ENCODE measurements at regions not wholly inside any gene's neighbourhood (a gene's known extent, or its start where the extent isn't known, plus 50 kb on each side); places are given as distances from the start of the nearest gene placed in this dataset.
A peak's percentile ranks its signal among the peaks of the same experiment; 100 is the strongest.

- no peak overlapping the region for H3K4me3 ChIP-seq (ENCODE audit: low read depth, low read length)
- no peaks in the 10 kb centered on the region for H3K9me3 ChIP-seq (ENCODE audit: control insufficient read depth, insufficient read depth, low read depth, low read length)
- peak; percentile 45; the same call in 1 of the 2 replicates for TF ChIP-seq GLIS1 (tag by site-specific recombination; IDR thresholded peaks at IDR 0.05)
- no peak for TF ChIP-seq ZNF24 (tag by site-specific recombination; IDR thresholded peaks at IDR 0.05)
- TF ChIP-seq ZNF2 (tag by site-specific recombination; IDR thresholded peaks at IDR 0.05): no peak
- no peak for TF ChIP-seq ZNF658 (tag by site-specific recombination; IDR thresholded peaks at IDR 0.05)
- no peak for TF ChIP-seq ZNF830 (tag by site-specific recombination; IDR thresholded peaks at IDR 0.05; ENCODE audit: low read depth)
- ChIA-PET CTCF (interaction anchor here (0.6 to 1.0 kb wide), 2 partner anchors 10 to 364 kb away, joined by 3 read pairs; no protein-coding TSS in a partner anchor), POLR2A (no interaction called here)
- H3K27ac ChIP-seq (ENCODE audit: extremely low read depth, low read depth, low read length): no peak overlapping the region
- no peaks in the 10 kb centered on the region for H3K4me1 ChIP-seq (ENCODE audit: control insufficient read depth, insufficient read depth, low read length)
- no peaks in the 10 kb centered on the region for H3K36me3 ChIP-seq (ENCODE audit: control insufficient read depth in 2 of 2, insufficient read depth in 1 of 2, low read length in 2 of 2)
Observed at GRCh38 chr9:12612211-12612770, 80.9 kb upstream of the TYRP1 start.

- ChIA-PET POLR2A (no interaction called here), CTCF (interaction anchor here (0.6 to 0.9 kb wide), 2 partner anchors 58 to 364 kb away, joined by 3 read pairs; no protein-coding TSS in a partner anchor)
- Histone ChIP-seq H3K36me3 (ENCODE audit: control insufficient read depth in 2 of 2, insufficient read depth in 1 of 2, low read length in 2 of 2) (no peaks in the 10 kb centered on the region), H3K4me3 (ENCODE audit: low read depth, low read length) (no peak overlapping the region), H3K4me1 (ENCODE audit: control insufficient read depth, insufficient read depth, low read length) (no peaks in the 10 kb centered on the region), H3K27ac (ENCODE audit: extremely low read depth, low read depth, low read length) (no peak overlapping the region), H3K9me3 (ENCODE audit: control insufficient read depth, insufficient read depth, low read depth, low read length) (no peaks in the 10 kb centered on the region)
- TF ChIP-seq HOXC10 (CRISPR knock-in tag; IDR thresholded peaks at IDR 0.05): no peak
- no peak for TF ChIP-seq ZNF157 (tag by site-specific recombination; IDR thresholded peaks at IDR 0.05)
- no peak for TF ChIP-seq OSR2 (tag by site-specific recombination; IDR thresholded peaks at IDR 0.05)
- TF ChIP-seq ZFP41 (tag by site-specific recombination; IDR thresholded peaks at IDR 0.05; ENCODE audit: borderline replicate concordance): no peak
- no peak for TF ChIP-seq ZNF362 (tag by site-specific recombination; IDR thresholded peaks at IDR 0.05)
- TF ChIP-seq ZNF324 (tag by site-specific recombination; IDR thresholded peaks at IDR 0.05): no peak
- TF ChIP-seq YY1 (tag by site-specific recombination; IDR thresholded peaks at IDR 0.05): no peak
- no peak for TF ChIP-seq ZNF645 (tag by site-specific recombination; IDR thresholded peaks at IDR 0.05)
- no peak for TF ChIP-seq ZNF624 (tag by site-specific recombination; IDR thresholded peaks at IDR 0.05)
- no peak for TF ChIP-seq PRDM10 (tag by site-specific recombination; IDR thresholded peaks at IDR 0.05)
- TF ChIP-seq ZNF341 (tag by site-specific recombination; IDR thresholded peaks at IDR 0.05; ENCODE audit: low read depth): no peak
- TF ChIP-seq ZNF18 (tag by site-specific recombination; IDR thresholded peaks at IDR 0.05): no peak
- TF ChIP-seq ZNF560 (tag by site-specific recombination; IDR thresholded peaks at IDR 0.05; ENCODE audit: borderline replicate concordance): no peak
- TF ChIP-seq ZNF335 (tag by site-specific recombination; conservative IDR thresholded peaks at IDR 0.05): no peak
- TF ChIP-seq ZNF600 (tag by site-specific recombination; IDR thresholded peaks at IDR 0.05): no peak
Observed at GRCh38 chr9:12613071-12613470, 80.1 kb upstream of the TYRP1 start.

All from HEK293 (cell line).